PC-9 (cell line): ENCODE measurements at regions not wholly inside any gene's neighbourhood (a gene's known extent, or its start where the extent isn't known, plus 50 kb on each side); places are given as distances from the start of the nearest gene placed in this dataset.

Experiments used
- CTCF ChIP-seq: fragments of 200-600 bp; sonication (generic); conservative IDR thresholded peaks from 2 replicates; pipeline ENCODE4 v1.6.1; 2017; ENCODE audit warnings: mixed run types, antibody characterized with exemption, mild to moderate bottlenecking, moderate library complexity
- EZH2 ChIP-seq: fragments of 200-600 bp; sonication (generic); IDR thresholded peaks from 2 replicates; pipeline ENCODE4 v1.8.0; 2017; ENCODE audit warnings: antibody characterized with exemption, low read depth

GRCh38 chr6:81894306-81894705, 141.8 kb upstream of the TENT5A start:
- TF ChIP-seq CTCF = no peak
- TF ChIP-seq EZH2 = no peak
